HG02852 (cell line): ENCODE measurements at regions not wholly inside any gene's neighbourhood (a gene's known extent, or its start where the extent isn't known, plus 50 kb on each side); places are given as distances from the start of the nearest gene placed in this dataset.

Experiments used
- ATAC-seq: cut with Tn5 transposase; IDR thresholded peaks from one replicate; pipeline ENCODE4 v1.9.1; 2021; ENCODE audit warnings: mild to moderate bottlenecking, moderate library complexity; ENCODE audit not compliant: unreplicated experiment

DNA sequence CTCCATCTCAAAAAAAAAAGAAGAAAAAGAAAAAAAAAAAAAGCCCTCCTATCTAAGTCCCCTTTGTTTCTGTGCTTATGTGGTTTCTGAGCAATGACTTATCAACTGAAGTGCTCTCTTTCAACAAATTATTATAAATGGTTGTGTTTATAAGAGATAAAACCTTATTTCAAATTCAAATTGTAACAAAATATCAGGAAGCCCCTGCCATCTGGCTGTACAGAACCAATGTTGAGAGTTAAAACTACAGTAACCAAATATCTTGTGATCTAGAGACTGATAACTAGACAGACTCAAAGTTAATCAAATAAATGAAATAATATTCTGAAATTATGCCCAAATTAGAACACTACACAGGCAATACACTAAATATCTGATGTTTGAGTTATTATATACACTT lies 143.0 kb upstream of the CPNE8 start:
- ATAC-seq, result no peak

DNA sequence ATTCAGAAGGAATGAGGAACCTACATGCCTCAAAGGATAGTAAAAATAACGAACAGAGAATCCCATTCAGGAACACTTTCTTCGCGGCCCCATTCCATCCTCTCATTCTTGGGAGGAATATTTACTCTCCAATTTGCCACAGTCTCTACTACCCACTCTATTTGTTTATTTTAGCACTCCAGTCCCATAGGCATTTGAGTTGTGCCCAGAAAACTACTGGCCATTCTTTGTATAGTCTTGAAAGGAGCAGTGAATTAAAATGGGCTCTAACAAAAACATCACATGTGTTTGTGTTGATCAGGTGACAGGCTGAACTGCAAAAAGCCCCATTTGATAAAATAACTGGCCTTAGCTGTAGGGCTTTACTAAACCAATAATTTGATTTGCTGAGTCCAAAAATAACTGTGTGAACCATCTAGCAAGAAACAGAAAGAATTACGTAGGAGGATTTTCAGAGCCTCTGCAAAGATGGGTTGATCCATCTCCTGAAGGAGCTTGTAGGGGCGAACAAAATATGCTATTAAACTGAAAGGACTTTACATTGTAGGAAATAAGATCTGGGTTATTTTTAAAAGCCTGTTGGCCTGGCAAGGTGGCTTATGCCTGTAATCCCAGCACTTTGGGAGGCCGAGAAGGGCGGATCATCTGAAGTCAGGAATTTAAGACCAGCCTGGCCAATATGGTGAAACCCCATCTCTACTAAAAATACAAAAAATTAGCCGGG lies 142.3 kb upstream of the CPNE8 start:
- no peak for ATAC-seq

DNA sequence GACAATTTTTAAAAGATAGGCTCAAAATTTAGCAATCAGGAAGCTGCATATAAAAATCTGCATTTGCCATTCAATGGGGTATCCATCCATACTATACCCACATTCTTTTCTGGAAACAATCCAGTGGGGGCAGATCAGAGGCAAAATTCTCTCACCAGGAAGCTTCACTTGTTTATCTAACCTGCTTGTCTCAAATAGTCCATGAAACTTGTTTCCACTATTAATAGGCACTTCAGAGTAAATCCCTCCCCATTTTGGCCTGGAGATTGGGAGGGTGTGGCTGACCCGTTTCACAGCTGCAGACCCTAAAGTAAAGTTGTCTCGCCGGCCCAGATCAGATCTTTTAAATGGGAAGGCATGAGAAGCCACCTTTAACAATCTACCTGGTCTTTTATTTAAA lies 139.4 kb upstream of the CPNE8 start:
- no peak for ATAC-seq

DNA sequence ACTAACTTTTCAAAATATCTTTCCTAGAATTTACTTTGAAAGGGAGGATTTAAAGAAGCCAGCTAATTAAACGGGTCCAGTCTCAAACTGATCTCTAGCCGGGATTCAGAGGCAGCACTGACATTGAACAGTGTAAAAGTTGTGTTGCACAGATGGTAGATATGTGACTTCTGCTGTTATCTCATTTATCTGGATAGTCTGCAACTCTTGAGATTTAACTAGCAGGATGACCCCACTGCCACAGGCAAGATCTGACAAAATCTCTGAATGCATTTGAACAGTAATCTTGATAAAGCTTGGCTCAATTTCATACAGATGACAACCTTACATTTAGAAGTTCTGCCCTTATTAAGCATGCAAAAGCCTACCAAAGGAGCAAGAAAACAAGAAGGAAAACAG lies 138.0 kb upstream of the CPNE8 start:
- ATAC-seq, result no peak

DNA sequence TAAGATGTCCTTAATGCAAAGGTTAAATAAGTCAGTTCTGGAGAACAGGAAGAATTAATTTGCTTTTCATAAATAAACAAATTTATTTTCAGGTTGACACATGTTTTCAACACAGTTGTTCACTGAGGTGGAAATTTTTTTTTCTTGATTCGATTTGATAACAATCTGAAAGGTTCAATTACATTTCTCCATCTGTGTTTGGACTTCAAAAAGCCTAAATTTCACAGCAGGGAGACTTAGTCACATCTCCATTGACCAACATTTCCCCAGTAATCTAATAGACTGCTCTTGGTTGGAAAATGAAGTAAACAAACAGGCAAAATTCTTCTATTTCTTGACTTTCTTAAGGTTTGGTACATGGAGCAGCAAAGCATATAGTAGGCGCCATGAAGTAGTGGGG lies 134.9 kb upstream of the CPNE8 start:
- no peak for ATAC-seq

DNA sequence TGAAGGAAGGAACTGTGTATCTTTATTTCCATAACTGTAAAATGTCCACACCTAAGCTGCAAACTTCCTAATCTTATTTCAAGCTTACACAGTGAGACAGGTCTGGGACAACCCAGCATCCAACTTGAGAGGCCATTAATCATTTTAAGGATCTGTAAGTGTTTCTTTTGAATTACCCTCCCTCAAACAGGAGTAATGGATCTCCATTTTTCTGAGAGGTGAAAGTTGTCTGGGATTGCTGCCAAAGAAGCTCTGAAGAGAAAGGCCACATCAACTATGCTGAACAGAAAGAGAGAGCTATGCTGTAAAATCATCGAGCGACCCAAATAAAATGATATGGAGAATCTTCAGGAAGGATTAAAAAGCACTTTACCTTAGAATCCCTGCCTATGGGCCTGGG lies 131.7 kb upstream of the CPNE8 start:
- no peak for ATAC-seq

DNA sequence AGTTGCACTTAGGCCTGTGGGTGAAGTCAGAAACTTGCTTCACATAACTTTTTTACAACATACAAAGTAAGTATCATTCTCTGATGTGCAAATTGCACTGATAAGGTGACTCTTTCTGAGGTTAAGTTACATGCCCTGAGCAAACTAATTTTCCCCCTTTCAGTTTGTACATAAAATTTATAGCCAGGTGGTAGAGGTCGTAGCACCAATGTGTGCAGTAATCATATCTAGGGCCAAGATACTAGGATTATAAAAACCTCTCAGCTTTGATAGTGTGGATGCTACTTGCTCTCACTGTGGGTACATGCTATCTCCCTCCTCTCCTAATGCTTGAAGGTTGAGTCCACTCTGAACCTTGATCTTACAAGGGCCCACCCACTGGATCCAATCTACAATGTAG lies 130.7 kb upstream of the CPNE8 start:
- ATAC-seq, result no peak

DNA sequence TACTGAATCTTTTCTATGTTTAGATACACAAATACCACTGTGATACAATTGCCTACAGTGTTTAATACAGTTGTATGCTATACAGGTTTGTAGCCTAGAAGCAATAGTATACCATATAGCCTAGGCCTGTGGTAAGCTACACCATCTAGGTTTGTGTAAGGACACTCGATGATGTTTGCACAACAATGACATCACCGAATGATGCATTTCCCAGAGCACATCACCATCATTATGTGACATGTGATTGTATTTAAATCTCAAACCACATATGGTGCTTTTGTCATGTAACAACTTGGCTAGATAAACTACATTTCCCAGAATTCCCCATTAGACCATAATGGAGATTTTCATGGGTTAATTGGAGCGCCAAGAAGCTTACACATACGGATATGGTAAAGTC lies 128.4 kb upstream of the CPNE8 start:
- ATAC-seq, result no peak

DNA sequence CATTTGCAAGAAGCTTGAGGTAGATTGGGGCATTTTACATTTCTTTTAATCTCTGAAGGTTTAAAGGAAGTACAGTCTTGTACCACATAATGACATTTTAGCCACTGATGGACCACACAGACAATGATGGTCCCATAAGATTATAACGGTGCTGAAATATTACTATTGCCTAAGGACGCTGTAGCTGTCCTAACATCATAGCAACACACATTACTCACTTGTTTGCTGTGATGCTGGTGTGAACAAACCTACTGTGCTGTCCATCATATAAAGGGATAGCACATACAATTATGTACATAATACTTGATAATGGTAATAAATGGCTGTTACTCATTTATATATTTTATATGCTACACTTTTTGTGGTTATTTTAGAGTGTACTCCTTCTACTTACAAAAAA lies 127.1 kb upstream of the CPNE8 start:
- no peak for ATAC-seq

DNA sequence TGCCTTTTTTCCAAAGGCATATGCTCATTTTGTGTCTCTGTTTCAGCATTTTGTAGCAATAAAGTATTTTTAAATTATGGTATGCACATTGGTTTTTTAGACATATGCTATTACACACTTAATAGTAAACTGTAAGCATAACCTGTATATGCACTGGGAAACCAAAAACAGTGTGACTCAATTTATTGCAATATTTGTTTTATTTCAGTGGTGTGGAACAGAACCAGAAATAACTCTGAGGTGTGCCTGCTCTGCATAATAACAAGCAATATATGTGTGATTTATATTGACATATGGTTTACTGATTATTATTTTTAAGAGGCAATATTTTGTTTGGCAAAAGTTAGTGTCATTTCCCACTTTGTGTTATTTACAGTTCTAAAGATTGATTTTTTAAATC lies 126.6 kb upstream of the CPNE8 start:
- ATAC-seq, result no peak

DNA sequence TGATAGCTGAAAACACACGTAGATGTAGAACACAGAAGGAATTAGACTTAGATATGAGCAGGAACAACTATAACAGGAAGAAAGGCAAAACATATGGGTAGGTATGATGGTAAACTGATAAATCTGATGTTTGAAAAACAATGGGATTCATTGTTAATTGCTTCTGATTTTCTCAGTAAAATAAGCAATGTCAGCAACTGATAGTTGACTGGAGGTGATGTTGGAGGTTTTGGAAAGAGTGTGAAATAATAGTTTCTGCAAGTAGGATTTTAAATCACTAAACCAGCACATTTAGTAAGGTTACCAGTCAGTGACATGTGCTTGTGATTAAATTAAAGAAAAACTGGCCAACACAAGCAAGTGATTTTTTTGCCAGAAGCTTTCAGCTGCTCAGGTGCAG lies 123.0 kb upstream of the CPNE8 start:
- ATAC-seq, result no peak

DNA sequence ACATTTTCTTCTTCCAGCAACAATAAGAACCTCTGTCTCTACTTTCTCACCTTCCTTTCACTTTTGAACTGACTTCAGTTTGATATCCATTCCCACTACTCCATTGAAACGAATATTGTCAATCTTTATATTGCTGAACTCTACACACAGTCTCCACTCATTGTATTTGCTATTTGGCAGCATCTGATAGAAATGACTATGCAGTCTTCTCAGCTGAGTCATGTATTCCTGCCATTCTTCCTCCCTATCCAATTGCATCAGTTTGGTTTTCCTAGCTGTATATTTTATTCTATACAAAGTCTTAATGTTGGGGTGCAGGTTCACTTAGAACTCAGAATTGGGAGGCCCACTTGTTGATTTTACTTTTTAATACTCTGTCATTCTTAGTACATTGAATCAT lies 107.5 kb upstream of the CPNE8 start:
- no peak for ATAC-seq

DNA sequence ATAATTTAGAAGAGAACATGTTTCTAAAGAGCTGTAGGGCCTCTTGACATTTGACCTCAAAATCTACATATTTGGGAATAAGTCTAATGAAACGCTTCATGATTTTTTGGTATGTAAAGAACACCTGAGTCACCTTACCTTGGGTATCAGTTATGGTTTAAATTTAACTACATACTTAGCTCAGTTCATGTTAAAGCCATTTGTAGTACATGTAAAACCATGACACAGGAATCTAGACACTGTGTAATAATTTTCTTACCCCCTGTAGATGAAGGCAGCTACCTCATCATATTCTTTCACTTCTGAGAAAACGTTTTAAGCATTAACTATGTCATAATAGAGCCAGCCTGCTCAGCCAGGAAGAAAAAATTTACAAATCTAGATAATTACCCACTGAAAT lies 105.8 kb upstream of the CPNE8 start:
- ATAC-seq, result no peak

DNA sequence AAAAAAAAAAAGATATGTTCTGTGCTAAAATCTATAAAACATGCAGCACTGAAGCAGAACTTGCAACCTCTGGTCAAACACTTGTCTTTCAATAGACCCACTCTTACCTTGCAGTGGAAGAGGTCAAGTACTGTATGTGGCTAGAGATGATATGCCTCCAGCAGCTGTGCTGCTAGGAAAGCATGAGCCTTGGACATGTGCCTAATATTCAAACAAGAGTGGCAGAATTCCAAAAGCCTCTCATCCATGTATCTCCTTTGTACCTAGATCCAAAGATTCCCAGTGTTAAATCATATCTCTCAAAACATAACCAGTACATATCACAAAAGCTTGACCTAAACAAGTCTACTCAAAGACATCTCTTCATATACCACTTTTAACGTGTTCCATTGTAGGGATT lies 105.0 kb upstream of the CPNE8 start:
- no peak for ATAC-seq

DNA sequence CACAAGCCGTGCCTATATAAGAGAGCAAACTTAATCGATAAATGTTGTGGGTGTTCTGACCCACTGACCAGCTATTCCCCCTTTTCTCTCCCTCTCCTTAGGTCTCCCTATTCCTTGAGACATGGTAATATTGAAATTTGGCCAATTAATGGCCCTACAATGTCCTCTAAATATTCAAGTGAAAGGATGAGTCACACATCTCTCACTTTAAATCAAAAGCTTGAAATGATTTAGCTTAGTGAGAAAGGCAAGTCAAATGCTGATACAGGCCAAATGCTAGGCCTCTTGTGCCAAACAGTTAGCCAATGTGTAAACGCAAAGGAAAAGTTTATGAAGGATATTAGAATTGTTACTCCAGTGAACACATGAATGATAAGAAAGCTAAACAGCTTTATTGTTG lies 102.2 kb upstream of the CPNE8 start:
- ATAC-seq, result no peak

DNA sequence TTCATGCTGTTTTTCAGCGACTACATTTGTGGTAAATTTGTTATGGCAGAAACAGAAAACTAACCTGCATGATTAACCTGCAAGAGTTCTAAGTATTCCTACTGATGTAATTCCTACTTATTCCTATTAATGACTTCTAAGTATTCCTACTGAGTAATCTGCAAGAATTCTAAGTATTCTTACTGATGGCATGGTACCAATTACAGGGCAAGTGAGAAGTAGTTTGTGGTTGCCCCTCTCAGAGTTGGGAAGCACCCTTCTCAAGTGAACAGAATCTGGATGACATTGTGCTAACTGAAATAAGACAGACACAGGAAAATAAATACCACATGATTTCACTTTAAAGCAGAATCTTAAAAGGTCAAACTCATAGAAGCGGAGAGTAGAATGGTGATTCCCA lies 100.9 kb upstream of the CPNE8 start:
- ATAC-seq, result no peak

DNA sequence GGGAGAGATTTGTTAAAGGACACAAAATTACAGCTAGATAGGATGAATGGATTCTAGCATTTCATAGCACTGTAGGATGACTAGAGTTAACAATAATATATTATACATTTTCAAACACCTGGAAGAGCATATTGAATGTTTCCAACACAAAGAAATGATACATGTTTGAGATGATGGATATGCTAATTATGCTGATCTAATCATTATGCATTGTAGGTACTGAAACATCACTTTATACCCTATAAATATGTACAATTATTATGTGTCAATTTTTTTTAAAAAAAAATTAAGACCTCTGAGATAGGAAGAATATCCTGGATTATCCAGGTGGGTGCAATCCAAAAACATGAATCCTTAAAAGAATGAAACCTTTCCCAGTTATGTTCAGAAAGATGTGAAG lies 100.3 kb upstream of the CPNE8 start:
- no peak for ATAC-seq

DNA sequence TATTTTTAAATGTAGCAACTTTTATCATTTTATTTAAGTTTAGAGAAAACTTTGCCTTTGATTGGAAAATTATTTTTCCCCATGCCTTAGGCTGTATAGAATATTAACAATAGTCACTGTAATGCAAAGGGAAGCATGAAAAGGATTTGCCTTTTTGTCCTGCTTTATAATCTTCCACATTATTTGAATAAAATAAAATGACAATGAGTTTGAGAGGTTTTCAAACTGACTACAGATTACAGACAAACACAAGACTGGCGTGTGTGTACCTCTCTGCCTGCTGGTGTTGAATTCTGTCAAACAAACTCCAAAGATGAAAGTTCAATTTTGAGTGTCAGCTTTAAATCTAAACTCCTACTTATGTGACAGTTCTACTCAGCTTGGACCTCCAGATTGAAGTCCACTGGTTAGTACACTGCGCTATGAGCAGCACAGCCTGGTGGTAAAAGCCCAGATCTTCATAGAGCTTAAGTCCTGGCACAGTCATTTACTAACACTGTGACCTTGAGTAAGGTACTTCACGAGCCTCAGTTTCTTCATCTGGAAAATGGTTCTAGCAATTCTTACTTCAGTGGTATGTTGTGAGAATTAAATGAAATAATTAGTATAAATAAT lies 98.3 kb upstream of the CPNE8 start:
- no peak for ATAC-seq

DNA sequence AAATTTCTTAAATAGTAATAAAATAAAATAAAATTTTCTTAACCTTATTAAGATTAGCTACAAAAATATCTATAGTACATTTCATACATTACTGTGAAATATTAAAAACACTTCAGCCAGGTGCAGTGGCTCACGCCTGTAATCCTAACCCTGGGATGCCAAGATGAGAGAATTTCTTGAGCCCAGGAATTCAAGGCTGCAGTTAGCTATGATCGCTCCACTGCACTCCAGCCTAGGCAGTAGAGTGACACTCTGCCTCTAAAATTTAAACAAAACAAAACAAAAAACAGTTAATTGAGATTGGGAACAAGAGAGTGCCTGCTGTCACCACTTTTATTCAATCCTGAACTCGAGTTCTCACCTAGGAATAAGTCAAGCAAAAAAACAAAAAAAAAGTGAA lies 95.0 kb upstream of the CPNE8 start:
- ATAC-seq, result no peak

DNA sequence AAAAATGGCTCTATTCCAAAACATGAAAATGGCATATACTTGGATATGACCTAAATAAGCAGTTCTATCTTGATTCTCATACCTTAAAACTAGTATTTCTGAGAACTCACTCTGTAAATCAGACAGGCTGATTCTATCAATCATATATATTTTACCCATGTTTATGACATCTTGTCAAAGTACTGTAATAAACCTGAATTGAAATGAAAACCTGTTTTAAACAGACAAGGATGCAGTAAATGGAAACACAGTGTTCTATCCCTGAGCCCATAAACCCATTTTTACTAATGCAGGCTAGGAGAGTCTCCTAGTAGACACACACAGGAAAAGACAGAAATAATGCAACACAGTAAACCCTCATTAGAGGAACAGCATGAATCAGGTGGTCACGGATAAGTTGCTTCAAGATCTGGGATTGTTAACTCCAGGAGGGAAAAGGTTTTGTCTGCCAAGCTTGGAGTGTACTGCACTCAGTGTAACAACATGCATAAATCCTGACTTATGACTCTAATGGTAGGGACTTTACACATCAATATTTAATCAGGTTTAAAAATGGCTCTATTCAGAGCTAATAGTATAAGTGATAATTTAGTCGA lies 93.6 kb upstream of the CPNE8 start:
- no peak for ATAC-seq

DNA sequence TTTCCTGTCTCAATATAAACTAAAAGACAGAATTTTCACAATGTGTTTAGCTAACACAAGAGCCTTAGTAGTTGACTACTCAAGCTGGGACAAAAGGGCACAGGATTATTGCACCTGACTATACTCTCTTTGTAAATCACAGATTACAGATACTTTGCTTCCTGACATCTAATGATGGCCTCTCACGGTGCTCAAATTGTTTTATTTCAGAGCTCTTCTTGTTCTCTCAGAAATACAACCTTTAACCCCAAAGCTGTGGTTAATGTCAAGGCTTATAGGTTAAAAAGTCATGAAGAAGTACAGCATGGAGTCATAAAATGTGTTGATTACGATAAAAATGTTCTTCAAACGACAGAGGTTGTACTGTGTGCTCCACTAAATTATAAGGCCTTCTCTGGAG lies 89.9 kb upstream of the CPNE8 start:
- no peak for ATAC-seq

DNA sequence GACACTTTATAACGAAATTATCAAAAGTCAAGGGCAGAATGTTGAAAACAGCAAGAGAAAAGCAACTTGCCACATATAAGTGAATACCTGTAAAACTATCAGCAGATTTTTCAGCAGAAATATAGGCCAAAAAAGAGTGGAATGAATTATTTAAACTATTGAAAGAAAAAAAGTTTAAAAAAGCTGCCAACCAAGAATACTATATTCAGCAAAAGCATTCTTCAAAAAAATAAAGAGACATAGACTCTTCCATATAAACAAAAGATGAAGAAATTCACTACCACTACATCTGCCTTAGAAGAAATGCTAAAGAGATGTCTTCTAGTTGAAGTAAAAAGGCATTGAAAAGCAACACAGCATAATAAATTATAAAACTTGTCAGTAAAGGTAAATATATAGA lies 80.6 kb upstream of the CPNE8 start:
- no peak for ATAC-seq

DNA sequence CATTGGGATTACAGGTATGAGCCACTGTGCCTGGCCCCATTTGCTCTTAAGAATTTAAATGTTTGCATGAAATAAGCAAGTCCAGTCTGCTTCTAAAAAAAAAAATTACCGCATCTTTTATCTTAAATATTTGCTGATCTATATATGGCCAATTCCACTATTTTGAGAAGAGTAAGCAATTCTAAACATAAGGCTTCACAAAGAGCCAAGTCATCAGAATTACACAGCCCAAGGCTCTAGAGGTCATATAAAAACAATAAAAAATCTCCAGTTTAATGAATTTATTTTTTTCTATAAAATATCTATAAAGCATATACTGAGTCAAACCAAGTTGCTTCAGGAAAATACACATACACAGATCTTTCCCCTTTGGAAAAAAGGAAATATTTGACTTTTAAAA lies 79.0 kb upstream of the CPNE8 start:
- no peak for ATAC-seq
